NCI-H1930 (cell line): ENCODE measurements at regions not wholly inside any gene's neighbourhood (a gene's known extent, or its start where the extent isn't known, plus 50 kb on each side); places are given as distances from the start of the nearest gene placed in this dataset.

Source experiments
- DNase-seq, 2 experiments: peaks; one replicate each; lab custom pipeline; 2025; lab: John Stamatoyannopoulos, UW

DNA sequence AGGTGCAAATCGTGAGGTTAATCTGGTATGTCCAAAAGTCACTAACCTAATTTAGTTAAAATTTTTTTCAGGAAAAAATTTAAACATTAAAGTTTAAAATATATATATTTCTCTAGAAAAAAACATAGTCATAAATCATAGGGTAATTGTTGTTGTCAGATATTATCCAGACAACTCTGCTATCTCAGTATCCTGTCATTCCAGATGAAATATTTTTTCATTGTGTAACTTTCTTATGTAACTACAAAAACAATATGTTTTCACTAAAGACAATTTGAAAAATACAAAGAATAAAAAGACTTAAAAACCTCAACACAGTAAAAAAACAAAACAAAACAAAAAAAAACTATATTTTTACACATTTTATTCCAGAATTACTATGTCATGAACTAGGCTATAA lies 57.6 kb downstream of the TENT5A start:
- no peak for DNase-seq

DNA sequence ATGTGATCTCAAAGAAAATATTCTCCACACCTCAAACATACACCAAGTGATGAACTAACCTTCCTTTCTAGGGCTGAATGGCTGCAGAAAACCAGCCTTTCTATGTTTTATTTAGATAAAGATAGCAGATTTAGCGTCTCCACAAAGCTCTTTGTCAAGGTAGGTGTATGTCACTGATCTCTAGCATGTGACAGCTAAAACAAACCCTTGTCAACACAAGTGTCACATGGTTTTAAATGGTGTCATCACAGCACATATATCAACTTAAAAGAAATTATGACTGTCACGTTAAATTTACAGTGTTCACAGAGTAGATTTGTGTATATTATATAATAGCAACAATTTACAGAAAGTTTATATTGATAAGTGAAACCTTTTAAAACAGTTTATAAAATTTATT lies 58.3 kb downstream of the TENT5A start:
- no peak for DNase-seq

DNA sequence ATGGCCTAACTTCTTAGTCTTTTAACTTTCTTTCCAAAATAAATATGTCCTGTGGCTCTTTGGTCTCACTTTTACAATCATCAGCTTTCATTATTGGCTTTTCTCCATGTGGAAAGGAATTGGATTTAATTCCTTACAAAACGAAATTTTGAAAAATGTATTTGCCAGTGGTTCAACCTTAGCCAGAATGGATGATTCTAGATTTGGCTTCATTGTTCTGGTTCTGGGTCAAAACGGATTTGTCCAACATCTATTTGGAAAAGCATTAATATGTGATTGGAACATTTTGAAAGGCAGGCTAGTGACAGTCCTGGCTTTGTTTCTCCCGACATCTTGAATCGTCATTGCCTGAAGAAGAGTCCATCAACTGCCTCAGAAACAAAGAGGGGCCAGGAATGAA lies 59.2 kb downstream of the TENT5A start:
- no peak for DNase-seq

DNA sequence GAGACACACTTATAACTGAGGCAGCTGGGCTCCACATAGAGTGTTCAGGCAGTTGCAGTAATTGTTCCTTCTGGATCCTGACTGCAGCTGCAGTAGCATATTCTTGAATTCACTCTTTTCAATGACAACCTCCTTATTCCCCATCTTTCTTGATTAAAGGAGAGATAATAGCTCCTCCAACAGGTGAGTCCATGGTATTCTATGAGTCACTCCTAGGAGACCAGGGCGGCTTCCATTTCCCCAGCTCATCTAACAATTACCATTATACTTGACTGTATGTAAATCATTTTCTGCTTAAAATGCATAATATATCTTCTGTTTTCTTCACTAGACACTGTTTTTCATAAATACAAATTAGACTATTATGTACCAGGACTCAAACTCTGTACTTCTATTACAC lies 62.4 kb downstream of the TENT5A start:
- DNase-seq: no peak

DNA sequence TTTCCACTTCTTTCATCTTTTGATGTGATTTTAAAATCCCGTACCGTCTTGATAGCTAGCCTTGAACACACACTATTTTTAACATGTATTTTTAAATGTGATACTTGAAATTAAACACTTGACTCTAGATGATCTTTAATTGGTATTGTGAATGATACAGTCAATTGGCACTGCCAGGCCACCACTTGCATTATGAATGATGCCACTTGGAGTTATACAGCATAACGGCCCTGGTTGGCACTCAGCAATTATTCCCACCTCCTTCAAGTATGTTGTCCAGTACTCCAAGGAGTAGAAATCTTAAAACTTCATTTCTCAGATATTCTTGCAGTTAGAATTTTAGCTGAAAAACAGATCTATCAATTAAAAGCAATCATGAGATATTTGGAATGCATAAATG lies 62.9 kb downstream of the TENT5A start:
- DNase-seq: no peak

DNA sequence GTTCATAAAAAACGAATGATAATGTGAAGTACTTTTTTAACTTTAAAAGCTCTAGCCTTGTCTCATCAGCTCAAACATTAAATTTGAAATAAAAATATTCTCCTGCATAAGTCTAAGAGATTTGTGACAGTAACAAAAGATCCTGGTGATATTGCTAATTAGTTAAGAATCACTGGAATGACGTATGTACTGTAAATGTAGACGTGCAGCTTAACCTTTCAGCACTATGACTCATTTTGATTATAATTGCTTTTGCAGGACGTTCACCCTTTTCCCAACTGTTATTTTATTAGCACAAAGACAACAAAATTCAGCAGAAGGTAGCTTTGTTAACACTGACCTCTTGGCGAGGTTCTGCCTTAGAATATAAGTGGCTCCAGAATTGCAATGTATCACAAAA lies 68.6 kb downstream of the TENT5A start:
- DNase-seq: no peak

DNA sequence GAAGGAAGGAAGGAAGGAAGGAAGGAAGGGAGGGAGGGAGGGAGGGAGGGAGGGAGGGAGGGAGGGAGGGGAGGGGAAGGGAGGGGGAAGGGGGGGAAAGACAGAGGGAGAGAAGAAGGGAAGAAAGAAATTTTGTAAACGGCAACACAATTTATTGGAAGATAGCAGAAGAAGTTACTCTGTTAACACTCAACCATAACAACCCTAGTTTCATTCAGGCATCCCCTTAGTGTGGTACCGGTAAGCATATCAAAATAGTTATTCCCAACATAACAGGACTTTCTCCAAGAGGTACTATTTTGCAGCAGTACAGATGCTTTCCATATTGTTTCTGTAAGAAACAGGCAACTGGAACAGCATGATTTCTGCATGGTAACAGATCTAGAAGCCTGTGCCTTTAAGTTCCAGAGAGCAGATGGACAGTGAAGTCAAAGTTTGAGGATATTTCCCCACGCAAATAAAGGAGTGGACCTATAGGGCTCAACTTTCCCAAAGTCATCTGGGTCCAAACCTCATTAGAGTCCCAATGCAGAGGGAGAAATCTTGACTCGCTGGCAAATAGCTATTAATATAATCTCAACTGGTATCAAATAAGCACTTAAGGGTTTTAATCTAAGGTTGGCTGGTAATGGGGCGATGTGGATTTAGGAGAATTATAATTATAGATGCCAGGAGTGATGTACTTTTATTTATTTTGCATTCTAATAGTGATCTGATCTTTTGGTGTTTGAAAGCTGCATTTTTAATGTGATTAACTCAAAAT lies 69.4 kb downstream of the TENT5A start:
- no peak for DNase-seq

DNA sequence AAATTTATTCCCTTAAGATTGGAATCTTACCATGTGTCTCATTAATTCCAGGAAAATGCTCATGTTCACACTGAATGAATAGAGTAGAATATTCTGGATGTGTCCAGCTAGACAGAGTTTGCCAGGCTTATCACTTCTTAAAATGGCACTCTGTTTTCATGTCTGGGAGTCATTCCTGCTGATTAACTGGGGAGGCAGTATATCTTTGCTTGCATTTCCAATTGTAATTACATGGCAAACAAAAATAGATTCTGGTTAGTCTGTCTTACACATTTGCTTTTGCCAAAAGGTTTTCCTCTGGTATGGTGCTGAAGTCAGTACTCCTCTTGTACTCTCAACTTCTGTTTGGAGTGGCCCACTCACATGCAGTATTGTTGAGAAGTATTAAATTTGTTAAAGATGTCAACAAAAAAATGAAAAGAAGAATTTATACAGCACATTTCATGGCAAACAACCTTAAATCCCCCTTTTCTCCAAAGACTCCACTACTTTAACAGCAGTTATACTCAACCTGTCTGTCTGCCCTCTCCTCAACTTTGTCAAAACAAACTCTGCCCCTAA lies 70.2 kb downstream of the TENT5A start:
- DNase-seq: no peak

DNA sequence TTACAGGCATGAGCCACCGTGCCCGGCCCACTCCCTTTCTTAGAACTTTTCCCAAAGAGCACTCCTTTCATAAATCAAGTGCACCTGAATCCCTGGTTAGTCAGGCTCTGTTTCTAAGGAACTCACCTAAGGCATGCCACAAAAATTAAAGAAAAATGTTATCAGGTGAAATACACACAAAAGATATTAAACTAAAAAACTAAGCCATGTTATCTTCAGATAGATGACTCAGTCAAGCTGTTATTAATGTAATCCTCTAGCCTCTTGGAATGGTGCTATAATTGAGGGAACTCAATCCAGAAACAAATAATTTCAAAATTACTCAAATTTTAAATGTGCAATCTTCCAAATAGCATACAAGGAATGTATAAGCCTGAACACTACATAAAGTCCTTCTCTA lies 83.0 kb downstream of the TENT5A start:
- DNase-seq: no peak

DNA sequence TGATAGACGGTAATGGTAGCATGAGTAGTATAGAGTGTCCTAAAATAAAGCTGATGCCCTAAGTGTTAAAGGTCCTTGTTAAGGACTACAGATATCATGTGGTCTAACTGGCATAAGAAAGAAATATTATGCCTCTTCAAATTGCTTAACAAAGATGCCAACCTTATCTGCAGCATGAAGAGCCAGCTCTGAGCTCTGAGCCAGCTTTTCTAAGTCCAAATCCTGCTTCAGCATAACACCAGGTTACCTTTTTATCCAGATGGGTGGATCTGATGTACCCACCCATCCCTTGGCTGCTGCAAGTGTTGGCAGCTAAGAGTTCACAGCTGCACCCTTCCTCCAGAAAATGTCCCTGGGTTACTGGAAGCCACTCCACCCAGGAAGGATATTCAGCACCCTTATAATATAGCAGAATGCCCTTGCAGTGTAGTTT lies 83.8 kb downstream of the TENT5A start:
- no peak for DNase-seq

DNA sequence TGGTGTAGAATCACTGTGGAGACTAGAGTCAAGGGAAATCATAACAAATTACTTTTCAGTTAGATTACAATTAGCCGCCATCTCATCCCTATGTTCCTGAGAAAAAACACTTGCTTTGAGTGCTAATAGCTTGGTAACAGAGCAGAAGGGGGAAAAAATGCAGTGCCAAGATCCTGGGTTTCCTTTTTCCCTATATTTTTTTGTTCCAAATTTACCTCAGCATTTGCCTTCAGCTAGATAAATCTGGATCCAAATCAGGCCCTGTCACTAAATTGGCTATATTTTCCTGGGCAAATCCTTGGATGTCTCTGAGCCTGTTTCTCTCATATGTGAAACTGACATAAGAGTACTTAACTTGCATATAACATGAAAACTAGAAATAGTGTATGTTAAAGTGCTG lies 86.0 kb downstream of the TENT5A start:
- DNase-seq: no peak

DNA sequence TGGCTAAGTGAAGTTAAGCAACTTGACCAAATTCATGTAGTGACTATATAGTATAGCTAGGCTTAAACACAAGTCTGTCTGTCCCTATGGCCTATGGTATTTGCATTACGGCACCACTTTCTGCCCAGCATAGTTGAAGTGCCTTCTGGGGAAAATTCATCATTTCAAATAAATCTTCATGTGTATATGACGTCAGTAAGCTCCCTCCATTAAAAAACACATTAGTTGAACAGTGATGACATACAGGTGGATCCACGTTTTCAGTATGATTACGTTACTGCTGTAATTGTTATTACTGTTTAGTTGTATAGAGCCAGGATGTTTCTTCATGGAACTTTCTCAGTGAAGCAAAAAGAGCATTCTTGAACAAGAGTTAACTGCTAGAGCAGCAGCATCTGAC lies 96.2 kb downstream of the TENT5A start:
- DNase-seq: no peak

DNA sequence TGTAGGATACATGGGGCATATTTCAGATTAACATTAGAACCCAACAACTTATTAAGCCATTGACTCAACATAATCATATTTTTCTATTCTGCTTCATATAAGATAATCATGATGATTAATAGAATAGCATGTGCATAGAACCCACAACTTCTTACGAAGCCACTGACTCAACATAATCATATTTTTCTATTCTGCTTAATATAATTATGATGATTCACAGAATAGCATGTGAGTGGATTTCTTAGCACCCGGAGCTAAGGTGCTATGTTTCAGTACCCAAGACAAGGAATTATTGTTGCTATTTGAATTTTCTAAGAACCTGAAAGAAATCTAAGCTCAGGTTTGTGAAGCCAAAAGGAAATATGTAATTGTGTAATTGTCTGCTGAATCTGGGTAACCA lies 96.8 kb downstream of the TENT5A start:
- DNase-seq: no peak

DNA sequence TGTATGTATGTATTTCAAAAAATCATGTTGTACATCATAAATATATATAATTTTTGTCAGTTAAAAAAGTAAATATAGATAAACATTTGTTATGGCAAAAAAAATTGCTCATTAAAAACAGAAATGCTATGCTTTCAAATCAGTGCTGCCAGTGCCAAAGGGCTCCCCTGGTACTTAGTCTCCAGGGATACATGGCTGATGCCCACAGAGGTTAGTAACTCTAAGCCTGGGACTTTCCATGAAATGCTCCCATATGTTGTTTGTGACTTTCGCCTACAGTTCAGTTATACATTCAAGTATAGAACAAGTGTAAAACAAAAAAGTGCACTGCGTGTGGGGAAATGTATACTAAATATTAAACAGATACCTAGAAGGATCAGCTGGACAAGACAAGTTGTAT lies 104.0 kb downstream of the TENT5A start:
- no peak for DNase-seq

DNA sequence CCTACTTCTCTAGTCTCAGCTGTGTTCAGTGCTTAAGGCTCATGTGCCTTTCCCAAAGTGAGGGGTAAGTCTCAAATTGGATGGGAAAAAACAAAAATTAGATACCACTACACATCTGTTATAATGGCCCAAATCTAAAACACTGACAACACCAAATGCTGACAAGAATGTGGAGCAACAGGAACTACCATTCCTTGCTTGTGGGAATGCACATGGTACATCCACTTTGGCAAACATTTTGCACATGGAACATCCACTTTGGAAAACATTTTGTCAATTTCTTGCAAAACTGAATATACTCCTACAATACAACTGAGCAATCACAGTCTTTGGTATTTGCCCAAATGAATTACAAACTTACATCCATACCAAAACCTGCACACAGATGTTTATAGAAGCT lies 109.3 kb downstream of the TENT5A start:
- DNase-seq: no peak

DNA sequence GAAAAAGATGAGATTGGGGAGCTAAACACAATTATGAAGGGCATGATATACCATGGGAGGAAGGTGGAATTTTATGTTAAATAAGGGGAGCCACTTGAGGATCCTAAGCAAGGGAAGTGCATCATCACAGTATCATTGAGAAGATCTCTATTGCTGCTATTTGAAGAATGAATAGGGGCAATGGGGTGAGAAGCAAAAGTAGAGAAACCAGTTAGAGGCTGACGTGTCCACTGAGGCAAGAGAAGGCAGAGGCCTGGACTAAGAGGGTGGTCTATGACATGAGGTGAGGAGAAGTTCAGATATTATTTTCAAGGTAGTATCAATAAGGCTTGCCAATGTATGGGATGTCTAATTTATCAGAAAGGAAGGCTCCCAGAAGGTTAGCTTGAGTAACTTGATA lies 111.6 kb downstream of the TENT5A start:
- DNase-seq: no peak

DNA sequence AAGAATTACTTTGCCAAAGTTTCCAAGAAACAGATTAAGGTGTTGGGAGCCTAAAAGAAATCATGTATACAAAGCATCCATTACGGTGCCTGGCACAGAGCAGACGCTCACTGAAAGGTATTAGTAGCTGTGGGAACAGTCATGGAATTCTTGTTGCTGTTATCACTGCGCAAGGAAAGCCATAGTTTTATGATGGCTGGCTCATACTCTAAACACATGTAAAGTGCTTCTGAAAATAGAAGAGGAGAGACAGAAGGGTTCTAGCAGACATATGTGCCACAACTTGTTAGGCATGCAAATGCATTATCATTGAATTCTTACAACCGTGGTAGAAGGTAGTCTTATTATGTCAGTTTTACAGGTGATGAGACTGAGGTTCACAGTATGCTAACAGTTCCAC lies 112.4 kb downstream of the TENT5A start:
- no peak for DNase-seq

DNA sequence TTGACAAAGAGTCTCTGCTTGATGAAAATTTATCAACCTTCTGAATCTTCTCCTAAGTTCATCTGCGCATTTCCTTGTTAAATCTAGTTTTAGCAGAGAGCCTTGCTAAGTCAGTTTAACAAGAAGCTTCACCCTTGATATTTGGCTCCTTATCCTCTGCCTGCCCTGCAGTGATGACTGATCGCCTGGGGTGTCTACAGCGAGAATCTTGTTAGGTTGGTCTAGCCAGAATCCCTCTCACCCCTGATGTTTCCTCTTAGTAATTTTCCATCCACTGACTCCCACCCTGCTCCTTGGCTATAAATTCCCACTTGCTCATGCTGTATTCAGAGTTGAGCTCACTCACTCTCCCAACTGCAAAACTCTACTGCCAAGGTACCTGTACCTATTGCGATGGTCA lies 114.1 kb downstream of the TENT5A start:
- DNase-seq: no peak

DNA sequence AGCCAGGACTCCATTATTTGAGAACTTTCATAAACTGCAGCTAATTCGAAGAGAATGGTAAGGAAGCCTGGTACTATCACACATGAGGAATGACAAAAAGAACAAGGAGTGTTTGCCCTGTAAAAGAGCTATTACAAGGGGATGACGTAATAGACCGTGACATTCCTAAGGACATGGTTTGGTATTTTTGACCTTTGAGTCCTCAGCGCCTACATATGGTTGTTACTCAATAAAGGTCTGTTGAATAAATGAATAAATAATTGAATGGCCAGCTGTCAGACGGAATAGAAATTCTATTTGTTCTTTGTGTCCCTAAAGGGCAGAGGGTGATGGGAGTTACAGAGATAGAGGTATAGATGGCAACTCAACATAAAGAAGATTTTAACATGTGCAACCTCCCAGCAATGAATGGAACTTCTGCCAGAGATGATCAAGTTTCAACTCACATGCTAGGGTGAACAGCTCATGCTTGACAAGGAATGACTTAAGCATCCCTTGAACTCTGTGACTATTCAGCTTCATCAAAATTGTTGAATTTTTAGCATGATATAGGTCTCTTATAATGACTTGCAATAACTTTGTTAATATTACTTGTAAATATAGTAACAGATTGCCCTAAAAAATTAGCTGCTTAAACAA lies 115.4 kb downstream of the TENT5A start:
- DNase-seq: no peak

DNA sequence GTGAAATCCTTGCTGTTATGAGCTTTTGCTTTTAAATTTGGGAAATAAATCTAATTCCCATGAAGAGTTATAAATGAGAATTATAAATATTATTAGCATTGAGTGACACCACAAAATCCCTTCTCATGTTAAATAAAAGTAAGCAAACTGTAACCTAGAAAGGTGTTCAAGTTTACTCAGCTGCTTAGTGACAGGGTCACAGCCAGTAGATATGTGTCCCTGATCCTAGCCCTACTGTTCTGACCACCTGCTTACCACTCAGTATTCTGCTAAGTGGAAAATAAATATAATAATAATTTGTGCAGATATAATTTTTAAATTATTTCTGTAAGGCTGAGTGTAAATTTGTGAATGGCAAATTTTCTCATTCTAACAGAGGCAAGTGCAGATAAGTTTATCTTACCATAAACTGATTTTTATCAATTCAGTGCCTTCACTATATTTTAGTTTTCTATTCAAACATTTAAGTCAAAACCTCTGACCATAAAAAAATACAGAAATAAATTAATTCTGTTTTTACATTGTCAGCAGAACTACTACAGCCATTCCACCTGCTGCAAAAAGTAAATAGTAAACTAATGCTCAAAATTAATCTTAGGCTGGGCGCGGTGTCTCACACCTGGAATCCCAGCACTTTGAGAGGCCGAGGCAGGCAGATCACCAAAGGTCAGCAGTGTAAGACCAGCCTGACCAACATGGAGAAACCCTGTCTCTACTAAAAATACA lies 118.2 kb downstream of the TENT5A start:
- no peak for DNase-seq

DNA sequence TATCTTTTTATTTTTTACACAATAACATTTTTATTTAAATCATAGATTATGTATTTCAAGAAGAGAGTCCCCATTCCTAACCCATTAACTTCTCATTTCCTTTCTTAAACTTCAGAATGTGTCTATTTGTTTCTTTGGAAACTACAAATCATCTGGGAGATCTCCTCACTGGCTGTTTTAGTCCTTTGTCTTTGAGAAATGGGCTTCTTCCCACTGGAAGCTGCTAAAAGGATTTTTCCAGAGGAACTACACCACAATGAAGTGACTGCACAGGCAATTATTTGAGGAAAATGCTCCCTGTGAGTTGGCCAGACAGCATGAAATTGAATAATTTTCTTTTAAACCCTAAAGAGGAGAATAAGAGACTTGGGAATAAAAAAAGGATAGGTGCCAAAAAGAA lies 119.1 kb downstream of the TENT5A start:
- no peak for DNase-seq

DNA sequence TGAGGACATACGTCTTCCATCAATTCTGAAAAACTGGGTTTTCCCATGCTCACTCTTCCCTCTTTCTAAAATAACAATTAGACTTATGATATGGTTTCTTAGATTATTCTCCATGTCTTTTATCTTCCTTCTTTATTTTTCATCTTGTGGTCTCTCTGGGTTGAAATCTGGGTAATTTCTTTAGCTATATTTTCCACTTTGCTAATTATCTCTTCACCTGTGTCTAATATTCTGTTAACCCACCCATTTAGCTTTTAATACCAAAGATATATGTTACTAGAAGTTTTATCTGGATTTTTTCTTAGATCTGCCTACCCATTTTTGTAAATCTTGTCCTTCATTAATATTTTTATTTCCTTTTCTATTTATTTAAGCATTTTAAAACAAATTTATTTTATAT lies 121.8 kb downstream of the TENT5A start:
- DNase-seq: no peak

DNA sequence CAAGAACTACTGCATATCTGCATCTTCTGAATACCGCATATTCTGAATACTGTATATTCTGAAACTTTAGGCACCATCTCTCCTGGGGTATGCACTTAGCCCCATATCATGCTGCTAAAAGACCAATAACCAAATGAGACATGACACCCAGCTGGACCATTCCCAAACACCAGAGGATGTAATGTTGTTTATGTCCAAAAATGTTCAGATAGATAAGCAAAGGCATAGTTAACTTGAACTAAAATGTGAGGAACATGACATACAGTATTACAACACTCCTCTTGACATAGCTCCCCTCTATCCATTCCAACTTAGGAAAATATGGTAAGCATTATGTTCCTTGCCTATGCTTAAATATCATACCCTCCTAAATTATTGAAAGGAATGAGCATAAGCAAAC lies 127.3 kb downstream of the TENT5A start:
- DNase-seq: no peak
